GM12891 (cell line): ENCODE measurements at regions not wholly inside any gene's neighbourhood (a gene's known extent, or its start where the extent isn't known, plus 50 kb on each side); places are given as distances from the start of the nearest gene placed in this dataset.

Experiments used
- DNase-seq: peaks from one replicate; pipeline ENCODE4 v3.0.0; 2011; ENCODE audit warnings: low spot score; ENCODE audit not compliant: insufficient read length
- FAIRE-seq: peaks from 2 replicates; lab custom pipeline; 2011; peaks lifted over from hg19 to GRCh38; lab: Jason Lieb, UNC
- PAX5 ChIP-seq: IDR thresholded peaks from 2 replicates; pipeline ENCODE4 v1.6.1; 2011; ENCODE audit warnings: low read length, moderate library complexity, mild to moderate bottlenecking; ENCODE audit not compliant: insufficient read depth, severe bottlenecking
- POLR2A ChIP-seq: IDR thresholded peaks from 2 replicates; pipeline ENCODE4 v1.6.1; 2011; ENCODE audit warnings: low read depth, low read length, control low read depth
- POLR2AphosphoS5 ChIP-seq: IDR thresholded peaks from 2 replicates; pipeline ENCODE4 v1.6.1; 2011; ENCODE audit warnings: low read depth, low read length, control low read depth
- POU2F2 ChIP-seq: IDR thresholded peaks from 2 replicates; pipeline ENCODE4 v1.6.1; 2011; ENCODE audit warnings: low read depth, mild to moderate bottlenecking, control low read depth, low read length, moderate library complexity
- SPI1 ChIP-seq: IDR thresholded peaks from 2 replicates; pipeline ENCODE4 v1.6.1; 2011; ENCODE audit warnings: low read depth, low read length, control low read depth
- TAF1 ChIP-seq: IDR thresholded peaks from 2 replicates; pipeline ENCODE4 v1.6.1; 2011; ENCODE audit warnings: low read depth, low read length, control low read depth

- TF ChIP-seq POLR2AphosphoS5 = no peak
- no peak for TF ChIP-seq TAF1
- no peak for TF ChIP-seq POLR2A
- TF ChIP-seq PAX5 = no peak
- no peak for TF ChIP-seq POU2F2
- TF ChIP-seq SPI1 = no peak
- FAIRE-seq (no peak), DNase-seq (no peak)
Observed at GRCh38 chr13:79226250-79226649, 179.8 kb downstream of the RBM26 start.

DNA sequence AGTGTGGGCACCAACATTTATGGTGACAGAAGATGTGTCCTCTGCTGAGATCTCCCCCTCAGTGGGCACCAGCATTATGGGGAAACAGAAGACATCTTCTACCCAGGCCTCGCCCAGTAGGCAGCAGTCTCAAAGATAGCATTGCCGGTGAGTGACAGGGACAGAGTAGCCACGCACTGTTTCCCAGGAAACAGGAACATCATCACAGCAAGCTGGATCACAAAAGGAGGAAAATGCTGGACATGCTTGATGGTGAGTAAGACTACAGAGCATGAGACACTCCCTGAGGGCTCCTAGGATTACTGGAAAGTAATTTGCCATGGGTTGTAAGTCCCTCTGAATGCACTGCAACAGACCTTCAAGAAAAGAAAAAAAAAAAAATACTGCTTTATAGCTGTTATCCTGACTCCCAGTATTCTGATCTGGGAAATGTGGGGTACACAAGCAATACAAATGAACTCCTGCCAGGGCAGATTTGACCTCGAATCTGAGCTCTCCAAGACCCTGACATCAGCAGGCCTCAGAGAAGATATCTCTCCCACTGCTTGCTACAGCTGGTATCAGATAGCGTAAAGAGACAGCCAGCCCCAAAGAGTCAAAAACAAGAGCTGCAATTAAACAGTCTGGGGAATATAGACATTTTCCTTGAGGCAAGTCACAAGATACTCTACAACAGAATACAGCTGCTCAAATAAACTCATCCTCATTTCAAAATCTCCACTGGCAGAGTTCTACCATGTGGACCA, 180.4 kb downstream of the RBM26 start:
- DNase-seq (no peak), FAIRE-seq (peak; percentile 65)
- TF ChIP-seq POLR2AphosphoS5 (no peak), SPI1 (no peak), POU2F2 (no peak), PAX5 (no peak), POLR2A (no peak), TAF1 (no peak)

GRCh38 chr13:79222427-79223205, 183.4 kb downstream of the RBM26 start:
- FAIRE-seq = no peak
- no peak for DNase-seq
- TF ChIP-seq SPI1 (no peak), TAF1 (no peak), PAX5 (no peak), POU2F2 (no peak), POLR2A (no peak), POLR2AphosphoS5 (no peak)

- TF ChIP-seq TAF1 = no peak
- no peak for TF ChIP-seq SPI1
- no peak for TF ChIP-seq POLR2A
- no peak for TF ChIP-seq PAX5
- no peak for TF ChIP-seq POU2F2
- no peak for TF ChIP-seq POLR2AphosphoS5
- no peak for FAIRE-seq
- DNase-seq = no peak
Observed at GRCh38 chr13:79212064-79212619, 193.9 kb downstream of the RBM26 start.

- DNase-seq (no peak), FAIRE-seq (no peak)
- TF ChIP-seq PAX5 = no peak
- TF ChIP-seq POU2F2 = no peak
- no peak for TF ChIP-seq POLR2A
- no peak for TF ChIP-seq SPI1
- no peak for TF ChIP-seq TAF1
- no peak for TF ChIP-seq POLR2AphosphoS5
Observed at GRCh38 chr13:79211377-79211776, 194.7 kb downstream of the RBM26 start.

- no peak for TF ChIP-seq SPI1
- TF ChIP-seq POU2F2 = no peak
- TF ChIP-seq PAX5 = no peak
- TF ChIP-seq POLR2AphosphoS5 = no peak
- TF ChIP-seq TAF1 = no peak
- no peak for TF ChIP-seq POLR2A
- no peak for FAIRE-seq
- DNase-seq = no peak
Observed at GRCh38 chr13:79197933-79198332, 208.1 kb downstream of the RBM26 start.

DNA sequence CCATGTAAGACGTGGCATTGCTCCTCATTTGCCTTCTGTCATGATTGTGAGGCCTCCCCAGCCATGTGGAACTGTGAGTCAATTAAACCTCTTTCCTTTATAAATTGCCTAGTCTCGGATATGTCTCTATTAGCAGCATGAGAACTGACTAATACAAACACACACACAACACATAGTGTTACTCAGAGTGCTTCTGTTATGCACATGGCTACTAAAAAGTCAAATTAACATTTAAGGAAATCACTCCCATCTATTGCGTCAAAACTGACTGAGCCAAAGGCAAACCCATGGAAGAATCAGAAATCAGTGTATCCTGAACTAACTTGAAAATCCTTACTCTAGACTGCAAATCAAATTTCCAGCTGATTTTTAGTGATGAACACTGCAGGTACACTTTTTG, 209.2 kb downstream of the RBM26 start:
- no peak for TF ChIP-seq POLR2A
- TF ChIP-seq PAX5 = no peak
- no peak for TF ChIP-seq SPI1
- no peak for TF ChIP-seq POLR2AphosphoS5
- no peak for TF ChIP-seq POU2F2
- no peak for TF ChIP-seq TAF1
- FAIRE-seq (no peak), DNase-seq (no peak)

DNA sequence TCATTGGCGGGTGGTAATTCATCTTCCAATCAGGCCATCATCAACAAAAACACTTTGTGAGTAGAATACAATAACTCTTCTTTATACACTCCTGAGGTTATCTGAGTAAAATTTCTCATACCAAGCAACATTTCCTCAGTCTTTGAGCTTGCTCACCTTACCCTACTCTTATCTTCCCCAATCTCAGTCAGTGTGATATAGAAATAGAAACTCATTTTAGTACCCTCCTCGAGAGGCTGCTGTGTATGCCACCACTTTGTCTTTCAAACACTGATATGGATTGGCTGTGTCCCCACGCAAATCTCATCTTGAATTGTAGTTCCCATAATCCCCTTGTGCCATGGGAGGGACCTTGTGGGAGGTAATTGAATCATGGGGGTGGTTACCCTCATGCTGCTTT, 209.7 kb downstream of the RBM26 start:
- no peak for DNase-seq
- no peak for TF ChIP-seq POLR2A
- no peak for TF ChIP-seq TAF1
- TF ChIP-seq SPI1 = no peak
- no peak for TF ChIP-seq PAX5
- TF ChIP-seq POLR2AphosphoS5 = no peak
- TF ChIP-seq POU2F2 = no peak
- FAIRE-seq = peak; percentile 72

DNA sequence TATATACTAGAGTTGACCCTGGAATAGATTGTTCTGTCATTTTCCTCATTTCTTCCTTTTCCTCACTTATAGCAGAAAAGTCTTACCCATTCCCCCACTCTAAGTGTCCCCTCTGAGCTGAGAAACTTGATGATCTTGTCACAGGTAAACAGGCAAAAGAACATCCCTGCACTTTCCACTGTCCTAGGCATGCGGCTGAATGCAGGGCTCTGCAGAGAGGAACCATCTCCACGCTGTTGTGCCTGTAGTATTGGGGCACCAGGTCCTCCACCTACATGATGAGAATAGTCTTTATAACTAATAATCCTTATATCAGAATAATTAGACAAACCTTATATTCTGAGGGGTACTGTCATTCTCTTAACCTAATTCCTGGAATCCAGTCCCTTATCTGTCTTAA, 211.3 kb downstream of the RBM26 start:
- no peak for FAIRE-seq
- no peak for TF ChIP-seq POLR2AphosphoS5
- no peak for TF ChIP-seq POU2F2
- TF ChIP-seq TAF1 = no peak
- no peak for TF ChIP-seq SPI1
- no peak for TF ChIP-seq PAX5
- no peak for TF ChIP-seq POLR2A

More for the DNA sequence above, 211.3 kb downstream of the RBM26 start:
- DNase-seq = no peak
